ENCODE measurements at regions not wholly inside any gene's neighbourhood (a gene's known extent, or its start where the extent isn't known, plus 50 kb on each side); places are given as distances from the start of the nearest gene placed in this dataset.

GRCh38 chr2:37561615-37562569, 109.5 kb downstream of the CDC42EP3 start (continued):
- TF ChIP-seq MBD1 (CRISPR knock-in tag; IDR thresholded peaks at IDR 0.05) (no peak), BRF1 (IDR thresholded peaks at IDR 0.05; ENCODE audit: borderline replicate concordance, extremely low read depth, insufficient read length) (no peak), NCOA6 (IDR thresholded peaks at IDR 0.05) (no peak), ZNF280B (CRISPR knock-in tag; IDR thresholded peaks at IDR 0.05) (no peak), ZNF124 (CRISPR knock-in tag; IDR thresholded peaks at IDR 0.05) (no peak), ZNF384 (IDR thresholded peaks at IDR 0.05; ENCODE audit: low read depth, low read length) (no peak), IFI16 (CRISPR knock-in tag; IDR thresholded peaks at IDR 0.05) (no peak), FUS (optimal IDR thresholded peaks at IDR 0.05; ENCODE audit: low read depth, low read length) (no peak), ZNF146 (CRISPR knock-in tag; IDR thresholded peaks at IDR 0.05; ENCODE audit: unreplicated experiment) (no peak), ETV5 (CRISPR knock-in tag; IDR thresholded peaks at IDR 0.05; ENCODE audit: low read depth) (peak; percentile 60), ZNF717 (CRISPR knock-in tag; IDR thresholded peaks at IDR 0.05) (no peak), ARHGAP35 (IDR thresholded peaks at IDR 0.05; ENCODE audit: partially characterized antibody) (no peak), ARID3B (CRISPR knock-in tag; IDR thresholded peaks at IDR 0.05; ENCODE audit: borderline replicate concordance) (no peak), GABPA (tag; conservative IDR thresholded peaks at IDR 0.05; ENCODE audit: low read depth) (peak; percentile 43; the same call in 1 of the 2 replicates), ZBTB43 (CRISPR knock-in tag; IDR thresholded peaks at IDR 0.05) (no peak), THRB (CRISPR knock-in tag; conservative IDR thresholded peaks at IDR 0.05) (no peak), NFXL1 (CRISPR knock-in tag; IDR thresholded peaks at IDR 0.05) (no peak), ZFP1 (CRISPR knock-in tag; IDR thresholded peaks at IDR 0.05) (no peak), POLR2G (IDR thresholded peaks at IDR 0.05; ENCODE audit: low read depth, low read length) (no peak; the same call in 1 of the 2 replicates), LCOR (CRISPR knock-in tag; IDR thresholded peaks at IDR 0.05) (0 out of 2 replicates have a peak, but pooled peaks have one; percentile 35)

Measured in K562 (cell line).